KOPT-K1 (cell line): ENCODE measurements at regions not wholly inside any gene's neighbourhood (a gene's known extent, or its start where the extent isn't known, plus 50 kb on each side); places are given as distances from the start of the nearest gene placed in this dataset.

Source experiments
- H3K27ac ChIP-seq: fragments of 200-600 bp; sonication (generic); 2 replicates; pipeline ENCODE4 v1.5.1; 2016; ENCODE audit warnings: antibody characterized with exemption, mild to moderate bottlenecking, low read depth, low read length; ENCODE audit not compliant: poor library complexity, severe bottlenecking
- H3K36me3 ChIP-seq: fragments of 200-600 bp; sonication (generic); 2 replicates; pipeline ENCODE4 v1.5.1; 2017; ENCODE audit warnings: antibody characterized with exemption, mild to moderate bottlenecking, low read length, moderate library complexity; ENCODE audit not compliant: insufficient read depth
- H3K9me3 ChIP-seq: fragments of 200-600 bp; sonication (generic); 2 replicates; pipeline ENCODE4 v1.5.1; 2017; ENCODE audit warnings: antibody characterized with exemption, low read length, mild to moderate bottlenecking; ENCODE audit not compliant: insufficient read depth, poor library complexity, severe bottlenecking

DNA sequence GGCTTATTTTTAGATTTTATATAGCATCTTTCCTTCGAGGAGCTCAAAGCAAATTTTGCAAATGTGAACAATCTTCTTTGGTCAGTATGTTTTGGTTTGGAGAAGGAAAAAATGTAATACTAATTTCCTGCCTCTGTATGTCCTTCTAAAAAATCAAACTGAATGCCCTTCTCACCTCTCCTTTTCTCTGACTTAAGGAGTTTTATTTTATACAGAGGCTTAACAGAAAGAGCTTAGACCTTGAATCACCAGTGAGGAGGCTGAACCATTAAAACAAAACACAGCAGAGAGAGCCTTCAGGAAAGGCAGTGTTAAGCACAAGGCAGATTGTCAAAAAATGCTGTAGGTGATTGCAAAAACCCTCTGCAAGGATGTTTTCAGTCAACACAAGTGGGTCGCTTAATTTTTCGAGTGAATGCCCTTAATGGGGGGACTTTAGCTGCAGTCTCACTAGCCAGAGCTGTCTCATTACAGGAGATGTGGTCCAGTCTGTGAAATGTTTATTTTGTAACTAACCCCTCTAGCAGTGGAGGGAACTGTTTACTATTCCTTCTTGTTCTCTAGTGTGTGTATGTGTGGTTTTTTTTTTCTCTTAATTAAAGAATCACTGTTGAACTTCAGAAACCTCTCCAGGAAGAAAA, 481.3 kb upstream of the CITED2 start:
- Histone ChIP-seq H3K27ac (no peak overlapping the region), H3K9me3 (no peaks in the 10 kb centered on the region), H3K36me3 (no peaks in the 10 kb centered on the region)

DNA sequence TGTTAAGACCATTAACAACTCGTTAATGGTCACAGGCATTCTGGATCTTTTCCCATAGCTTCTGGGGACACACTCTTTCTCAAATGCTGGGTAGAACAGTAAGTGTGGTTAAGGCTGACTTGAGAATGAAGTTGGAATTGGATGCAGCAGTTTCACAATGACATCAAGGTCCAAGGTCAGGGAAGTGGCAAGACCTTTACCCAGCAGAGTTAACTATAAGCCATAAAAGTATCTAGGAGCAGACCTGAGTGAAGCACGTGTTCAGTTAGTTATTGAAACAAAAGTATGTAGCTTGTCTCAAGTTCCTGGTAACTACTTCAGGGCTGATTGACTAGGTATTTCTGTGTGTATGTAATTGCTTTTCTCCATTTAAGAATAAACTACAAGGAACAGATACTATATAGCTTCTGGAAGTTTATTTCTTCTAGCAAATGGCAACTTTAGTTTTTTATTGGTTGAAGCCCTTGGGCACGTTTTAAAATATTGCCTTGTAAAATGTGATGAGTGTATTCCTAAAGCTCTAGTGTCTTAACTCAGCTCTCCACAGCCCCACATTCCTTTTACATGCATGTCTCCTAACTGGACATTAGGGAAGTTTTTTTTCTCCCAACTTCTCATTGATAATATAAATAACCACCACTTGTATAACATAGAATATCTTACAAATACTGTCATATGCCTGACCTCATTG, 479.0 kb upstream of the CITED2 start:
- no peaks in the 10 kb centered on the region for H3K36me3 ChIP-seq
- no peaks in the 10 kb centered on the region for H3K9me3 ChIP-seq
- H3K27ac ChIP-seq, result no peak overlapping the region

- no peaks in the 10 kb centered on the region for H3K36me3 ChIP-seq
- H3K27ac ChIP-seq, result no peak overlapping the region
- H3K9me3 ChIP-seq, result no peaks in the 10 kb centered on the region
Observed at GRCh38 chr6:139852488-139853140, 478.2 kb upstream of the CITED2 start.

DNA sequence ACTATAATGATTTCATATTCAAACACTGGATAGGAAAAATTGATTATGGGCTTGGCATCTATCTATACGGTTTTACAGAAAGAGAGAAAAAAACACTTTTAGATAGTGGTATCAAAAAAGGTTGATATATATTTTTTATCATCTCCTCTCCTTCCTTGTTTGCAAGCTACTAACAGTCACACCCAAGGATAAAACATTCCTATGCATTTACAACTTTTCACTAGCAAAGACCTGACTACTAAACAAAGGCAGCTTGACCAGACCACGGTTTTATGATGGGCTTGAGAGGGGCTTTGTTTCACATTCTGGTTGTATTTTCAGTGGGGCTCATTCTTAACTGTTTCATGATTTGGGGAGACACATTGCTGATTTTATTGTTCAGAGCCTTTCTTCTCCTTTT, 477.6 kb upstream of the CITED2 start:
- no peak overlapping the region for H3K27ac ChIP-seq
- no peaks in the 10 kb centered on the region for H3K36me3 ChIP-seq
- no peaks in the 10 kb centered on the region for H3K9me3 ChIP-seq

- Histone ChIP-seq H3K36me3 (no peaks in the 10 kb centered on the region), H3K27ac (no peak overlapping the region), H3K9me3 (no peaks in the 10 kb centered on the region)
Observed at GRCh38 chr6:139851206-139851605, 476.8 kb upstream of the CITED2 start.

DNA sequence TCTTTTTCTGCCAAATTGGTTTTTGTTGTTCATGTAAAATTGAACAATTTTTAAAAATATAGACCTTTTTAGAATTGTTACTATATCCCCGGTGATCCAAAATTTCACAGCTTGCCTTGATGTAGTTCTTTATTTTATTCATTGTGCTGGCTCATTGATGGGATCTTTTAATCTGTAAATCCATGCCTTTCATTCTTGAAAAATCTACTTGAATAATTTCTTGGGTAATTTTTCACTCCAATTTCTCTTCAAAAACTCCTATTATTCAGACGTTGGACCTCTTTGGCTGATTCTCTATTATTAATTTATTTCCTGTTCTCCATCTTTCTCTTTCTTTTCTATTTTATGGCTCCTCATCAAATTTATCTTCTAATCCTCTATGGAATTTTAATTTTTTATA, 476.1 kb upstream of the CITED2 start:
- no peaks in the 10 kb centered on the region for H3K9me3 ChIP-seq
- H3K36me3 ChIP-seq, result no peaks in the 10 kb centered on the region
- H3K27ac ChIP-seq, result no peak overlapping the region

GRCh38 chr6:139847457-139847813, 473.0 kb upstream of the CITED2 start:
- no peaks in the 10 kb centered on the region for H3K36me3 ChIP-seq
- H3K9me3 ChIP-seq, result no peaks in the 10 kb centered on the region
- H3K27ac ChIP-seq, result no peak overlapping the region

DNA sequence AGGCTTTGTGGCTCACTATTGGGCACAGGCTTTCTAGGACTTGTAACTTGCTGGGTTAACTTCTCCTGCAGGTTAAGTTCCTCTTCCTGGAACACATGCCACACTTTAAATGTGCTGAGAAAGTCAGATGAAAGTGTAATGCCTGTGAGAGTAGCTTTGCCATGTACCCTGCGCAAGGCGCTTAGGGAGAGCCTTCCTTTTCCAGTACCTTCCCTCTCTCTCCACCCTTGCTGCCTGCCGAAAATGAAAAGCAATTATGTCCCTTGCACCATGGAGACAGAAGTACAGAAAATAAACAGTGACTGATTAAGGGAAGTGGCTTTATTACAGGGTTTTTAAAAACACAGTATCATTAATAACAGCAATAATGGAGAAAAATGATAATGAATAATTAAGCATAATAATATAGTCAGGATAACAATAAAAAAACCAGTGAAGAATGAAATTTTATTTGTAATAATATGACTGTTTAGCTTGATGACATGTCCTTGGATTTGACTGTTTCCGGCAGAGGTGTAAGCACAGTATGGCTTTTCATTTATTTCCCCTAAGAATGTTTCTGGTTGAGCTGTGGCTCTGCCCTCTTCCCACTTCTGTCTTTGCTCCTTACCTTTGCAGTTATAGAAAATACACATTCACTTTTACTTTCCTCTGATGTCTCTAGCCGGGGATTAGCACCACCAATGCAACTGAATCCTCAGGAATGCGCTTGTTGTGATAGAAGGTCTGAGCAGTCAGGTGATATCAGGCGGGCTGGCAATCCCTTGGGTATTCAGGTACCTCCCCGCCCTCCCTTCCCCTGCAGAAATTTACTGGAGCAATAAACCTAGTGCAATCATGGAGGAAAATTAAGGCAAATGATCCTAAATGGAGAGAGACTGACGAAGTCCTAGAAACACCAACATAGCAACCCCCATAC, 472.3 kb upstream of the CITED2 start:
- Histone ChIP-seq H3K27ac (no peak overlapping the region), H3K36me3 (no peaks in the 10 kb centered on the region), H3K9me3 (no peaks in the 10 kb centered on the region)

- Histone ChIP-seq H3K9me3 (no peaks in the 10 kb centered on the region), H3K36me3 (no peaks in the 10 kb centered on the region), H3K27ac (no peak overlapping the region)
Observed at GRCh38 chr6:139844907-139845306, 470.5 kb upstream of the CITED2 start.

GRCh38 chr6:139841794-139842215, 467.4 kb upstream of the CITED2 start:
- no peak overlapping the region for H3K27ac ChIP-seq

DNA sequence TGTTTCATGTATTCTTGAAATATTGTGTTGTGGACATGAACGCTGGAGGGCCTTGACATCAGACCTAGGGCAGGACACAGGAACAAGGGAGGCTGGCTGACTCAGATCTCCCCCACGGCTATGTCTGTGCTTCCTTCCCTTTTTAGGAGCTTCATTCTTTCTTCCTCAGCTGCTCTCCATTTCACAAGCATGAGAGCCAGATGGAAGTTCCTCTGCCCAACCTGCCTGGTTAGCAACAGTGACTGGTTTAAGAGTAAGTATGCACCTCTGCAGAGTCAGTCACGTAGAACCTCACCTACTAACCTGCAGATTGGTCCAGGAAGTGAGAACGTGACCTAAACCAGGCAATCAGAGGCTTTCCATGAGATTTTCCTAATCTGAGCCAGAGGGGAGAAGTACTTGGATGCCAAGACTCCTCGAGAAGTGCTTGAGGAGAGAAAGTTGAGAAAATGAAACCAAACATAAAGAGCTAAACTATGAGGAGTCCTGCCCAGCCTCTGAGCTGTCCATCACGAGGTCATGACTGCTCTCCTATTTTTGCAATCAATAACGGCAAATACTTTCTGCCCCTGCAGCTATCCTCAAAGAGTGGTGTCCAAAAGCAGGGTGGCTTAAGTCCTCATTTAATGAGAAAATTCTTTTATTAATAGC, 465.2 kb upstream of the CITED2 start:
- no peaks in the 10 kb centered on the region for H3K36me3 ChIP-seq
- H3K27ac ChIP-seq, result no peak overlapping the region
- H3K9me3 ChIP-seq, result no peaks in the 10 kb centered on the region

More at GRCh38 chr6:139841794-139842215, 467.4 kb upstream of the CITED2 start:
- Histone ChIP-seq H3K9me3 (no peaks in the 10 kb centered on the region), H3K36me3 (no peaks in the 10 kb centered on the region)

DNA sequence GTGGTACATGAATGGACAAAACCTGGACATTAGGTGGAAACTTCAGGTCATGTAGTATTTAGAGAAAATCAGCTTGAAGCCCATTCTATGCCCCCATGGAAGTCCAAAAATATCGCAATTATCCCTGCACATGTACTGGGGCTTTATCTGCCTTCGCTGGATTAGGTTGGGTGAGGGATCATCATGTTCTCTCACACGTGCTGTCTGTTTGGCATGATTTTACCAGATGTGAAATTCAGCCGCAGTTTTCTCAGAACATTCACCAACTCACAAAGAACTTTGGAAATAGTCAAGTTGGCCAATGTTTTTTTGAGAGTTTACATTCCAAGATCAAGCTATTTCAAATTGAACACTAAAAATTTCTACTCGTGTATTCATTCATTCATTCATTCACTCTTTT, 459.8 kb upstream of the CITED2 start:
- no peaks in the 10 kb centered on the region for H3K36me3 ChIP-seq
- H3K9me3 ChIP-seq, result no peaks in the 10 kb centered on the region
- H3K27ac ChIP-seq, result no peak overlapping the region

DNA sequence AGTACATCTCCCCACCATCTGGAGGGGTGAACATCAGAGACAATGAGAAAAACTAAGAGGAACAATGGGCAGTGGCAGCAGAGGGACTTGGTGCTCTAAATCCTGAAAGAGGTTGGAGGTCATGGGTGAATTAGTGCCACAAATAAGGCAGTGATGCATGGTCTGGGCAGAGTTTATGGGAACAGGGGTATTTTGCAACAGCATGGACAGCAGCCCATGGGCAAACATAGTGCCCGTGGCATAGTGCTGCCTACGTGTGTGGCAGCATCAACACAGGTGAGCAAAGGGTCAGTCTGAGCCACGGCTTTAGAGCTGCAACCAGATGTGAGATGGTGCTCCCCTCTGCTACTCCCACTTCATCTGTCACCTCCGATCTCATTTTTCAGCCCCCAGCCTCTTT, 459.1 kb upstream of the CITED2 start:
- Histone ChIP-seq H3K27ac (no peak overlapping the region), H3K36me3 (no peaks in the 10 kb centered on the region), H3K9me3 (no peaks in the 10 kb centered on the region)

- no peak overlapping the region for H3K27ac ChIP-seq
Observed at GRCh38 chr6:139832493-139833305, 458.3 kb upstream of the CITED2 start.

More at GRCh38 chr6:139832493-139833305, 458.3 kb upstream of the CITED2 start:
- no peaks in the 10 kb centered on the region for H3K9me3 ChIP-seq
- no peaks in the 10 kb centered on the region for H3K36me3 ChIP-seq
